Osteoblast (primary cell): ENCODE measurements at regions not wholly inside any gene's neighbourhood (a gene's known extent, or its start where the extent isn't known, plus 50 kb on each side); places are given as distances from the start of the nearest gene placed in this dataset.
"Not testable (repeated sequence)": the region's sequence is repeated elsewhere in the genome, so short reads cannot be mapped to it uniquely, and the experiment has no call there.

ENCODE experiments used
- DNase-seq: peaks from one replicate; pipeline ENCODE4 v3.0.0; 2011; ENCODE audit warnings: low spot score, mixed read lengths; ENCODE audit not compliant: insufficient read length; ENCODE audit errors: missing footprints
- H2AFZ ChIP-seq: 2 replicates; pipeline ENCODE4 v1.6.0; 2011; ENCODE audit warnings: mild to moderate bottlenecking, low read length
- H3K27ac ChIP-seq: 2 replicates; pipeline ENCODE4 v1.5.1; 2011; ENCODE audit warnings: mild to moderate bottlenecking, low read depth, low read length, moderate library complexity
- H3K27me3 ChIP-seq: 2 replicates; pipeline ENCODE4 v1.6.0; 2012; ENCODE audit warnings: mild to moderate bottlenecking, control low read depth, inconsistent platforms, low read length, moderate library complexity; ENCODE audit not compliant: insufficient read depth
- H3K36me3 ChIP-seq: 2 replicates; pipeline ENCODE4 v1.5.1; 2011; ENCODE audit warnings: mild to moderate bottlenecking, low read length, control low read depth, moderate library complexity; ENCODE audit not compliant: insufficient read depth
- H3K4me1 ChIP-seq: 2 replicates; pipeline ENCODE4 v1.5.1; 2011; ENCODE audit warnings: mild to moderate bottlenecking, low read length, control low read depth, moderate library complexity; ENCODE audit not compliant: insufficient read depth
- H3K4me2 ChIP-seq: 2 replicates; pipeline ENCODE4 v1.6.0; 2011; ENCODE audit warnings: mild to moderate bottlenecking, low read length; ENCODE audit not compliant: insufficient read depth
- H3K4me3 ChIP-seq: fragments of 200-600 bp; sonication (generic); 3 replicates; pipeline ENCODE4 v1.5.1; 2012; ENCODE audit warnings: mild to moderate bottlenecking, low read length, inconsistent platforms; ENCODE audit not compliant: insufficient read depth
- H3K79me2 ChIP-seq: 2 replicates; pipeline ENCODE4 v1.6.0; 2012; ENCODE audit warnings: mild to moderate bottlenecking, low read length, control low read depth, inconsistent platforms; ENCODE audit not compliant: insufficient read depth
- H3K9me3 ChIP-seq: 2 replicates; pipeline ENCODE4 v1.5.1; 2011; ENCODE audit warnings: low read depth, low read length, control low read depth
- H4K20me1 ChIP-seq: 2 replicates; pipeline ENCODE4 v1.6.0; 2012; ENCODE audit warnings: mild to moderate bottlenecking, low read length, control low read depth; ENCODE audit not compliant: insufficient read depth
- TF ChIP-seq, protein P1 (sequence below): IDR thresholded peaks from 2 replicates; pipeline ENCODE4 v1.5.1; 2011; ENCODE audit warnings: mild to moderate bottlenecking, low read depth, low read length, moderate library complexity; ENCODE audit errors: extremely low read depth

DNA sequence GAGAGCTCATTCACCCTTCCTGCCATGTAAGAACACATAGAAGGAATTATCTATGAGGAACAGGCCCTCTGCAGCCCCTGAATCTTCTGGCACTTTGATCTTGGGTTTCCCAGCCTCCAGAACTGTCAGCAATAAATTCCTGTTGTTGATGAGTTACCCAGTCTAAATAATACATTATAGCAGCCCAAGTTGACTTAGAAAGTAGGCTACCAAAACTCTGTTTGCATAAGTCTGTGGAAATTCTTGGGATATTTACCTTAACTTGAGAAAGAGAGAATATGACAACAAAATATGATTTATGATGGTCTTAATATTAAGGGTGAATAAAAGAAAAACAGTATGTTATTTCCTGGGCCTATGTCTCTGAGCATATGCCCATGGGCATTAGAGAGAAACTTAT lies 433.0 kb upstream of the LMO3 start:
- Histone ChIP-seq H3K9me3 (no peaks in the 10 kb centered on the region), H3K27ac (no peak overlapping the region), H3K79me2 (no peaks in the 10 kb centered on the region), H3K4me3 (no peak overlapping the region), H3K27me3 (no peaks in the 10 kb centered on the region), H3K4me2 (no peak overlapping the region), H3K36me3 (no peaks in the 10 kb centered on the region), H4K20me1 (no peaks in the 10 kb centered on the region), H2AFZ (no peak overlapping the region), H3K4me1 (no peaks in the 10 kb centered on the region)
- TF ChIP-seq, protein P1, sequence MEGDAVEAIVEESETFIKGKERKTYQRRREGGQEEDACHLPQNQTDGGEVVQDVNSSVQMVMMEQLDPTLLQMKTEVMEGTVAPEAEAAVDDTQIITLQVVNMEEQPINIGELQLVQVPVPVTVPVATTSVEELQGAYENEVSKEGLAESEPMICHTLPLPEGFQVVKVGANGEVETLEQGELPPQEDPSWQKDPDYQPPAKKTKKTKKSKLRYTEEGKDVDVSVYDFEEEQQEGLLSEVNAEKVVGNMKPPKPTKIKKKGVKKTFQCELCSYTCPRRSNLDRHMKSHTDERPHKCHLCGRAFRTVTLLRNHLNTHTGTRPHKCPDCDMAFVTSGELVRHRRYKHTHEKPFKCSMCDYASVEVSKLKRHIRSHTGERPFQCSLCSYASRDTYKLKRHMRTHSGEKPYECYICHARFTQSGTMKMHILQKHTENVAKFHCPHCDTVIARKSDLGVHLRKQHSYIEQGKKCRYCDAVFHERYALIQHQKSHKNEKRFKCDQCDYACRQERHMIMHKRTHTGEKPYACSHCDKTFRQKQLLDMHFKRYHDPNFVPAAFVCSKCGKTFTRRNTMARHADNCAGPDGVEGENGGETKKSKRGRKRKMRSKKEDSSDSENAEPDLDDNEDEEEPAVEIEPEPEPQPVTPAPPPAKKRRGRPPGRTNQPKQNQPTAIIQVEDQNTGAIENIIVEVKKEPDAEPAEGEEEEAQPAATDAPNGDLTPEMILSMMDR: no peak
- DNase-seq: no peak

DNA sequence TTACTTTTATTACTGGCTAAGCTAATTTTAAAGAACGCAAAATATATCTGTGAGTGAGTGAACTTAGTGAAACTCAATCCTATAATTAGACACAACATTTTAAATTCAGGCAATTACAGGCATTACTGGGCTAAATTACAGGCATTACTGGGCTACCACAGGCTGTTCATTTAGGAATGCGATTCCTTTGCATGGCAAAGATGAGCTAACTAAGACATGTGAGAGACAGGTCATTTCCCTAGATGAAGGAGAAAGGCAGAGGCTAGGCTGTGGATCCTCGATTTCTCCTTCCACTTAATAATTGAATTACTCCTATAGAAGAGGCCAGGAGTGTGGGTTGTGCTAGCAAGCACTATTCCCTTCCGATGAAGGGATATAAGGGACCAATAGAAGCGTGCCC lies 429.4 kb upstream of the LMO3 start:
- H4K20me1 ChIP-seq: no peaks in the 10 kb centered on the region
- peaks cover 1% of the 10 kb centered on the region for H3K9me3 ChIP-seq
- no peak overlapping the region for H2AFZ ChIP-seq
- no peak overlapping the region for H3K4me3 ChIP-seq
- no peaks in the 10 kb centered on the region for H3K36me3 ChIP-seq
- no peak overlapping the region for H3K4me2 ChIP-seq
- DNase-seq: no peak
- TF ChIP-seq, protein P1: no peak
- H3K27me3 ChIP-seq: no peaks in the 10 kb centered on the region
- H3K4me1 ChIP-seq: no peaks in the 10 kb centered on the region
- no peaks in the 10 kb centered on the region for H3K79me2 ChIP-seq
- H3K27ac ChIP-seq: no peak overlapping the region

DNA sequence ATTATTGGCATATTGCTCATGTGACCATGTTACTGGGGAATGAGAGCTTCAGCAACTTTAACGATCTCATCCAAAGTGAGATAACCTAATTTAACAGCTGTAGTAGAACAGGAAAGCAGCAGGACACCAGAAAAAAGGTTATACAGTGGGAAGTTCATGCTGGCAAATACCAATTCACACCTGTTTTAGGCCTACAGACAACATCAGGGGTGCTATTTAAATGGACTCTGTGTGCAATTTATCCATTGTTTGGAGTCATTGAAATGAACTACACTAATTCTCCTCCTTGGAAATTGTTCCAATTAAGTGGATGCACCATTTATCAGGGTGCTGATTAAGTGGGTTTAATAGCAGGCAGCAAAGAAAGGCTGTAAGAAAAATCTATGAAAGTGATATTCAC lies 424.4 kb upstream of the LMO3 start:
- no peaks in the 10 kb centered on the region for H4K20me1 ChIP-seq
- peaks cover 3% of the 10 kb centered on the region for H3K9me3 ChIP-seq
- TF ChIP-seq, protein P1: no peak
- no peak for DNase-seq
- no peaks in the 10 kb centered on the region for H3K27me3 ChIP-seq
- no peaks in the 10 kb centered on the region for H3K4me1 ChIP-seq
- H3K27ac ChIP-seq: no peak overlapping the region
- no peaks in the 10 kb centered on the region for H3K79me2 ChIP-seq
- H3K4me2 ChIP-seq: no peak overlapping the region
- no peak overlapping the region for H3K4me3 ChIP-seq
- no peaks in the 10 kb centered on the region for H3K36me3 ChIP-seq
- H2AFZ ChIP-seq: no peak overlapping the region

DNA sequence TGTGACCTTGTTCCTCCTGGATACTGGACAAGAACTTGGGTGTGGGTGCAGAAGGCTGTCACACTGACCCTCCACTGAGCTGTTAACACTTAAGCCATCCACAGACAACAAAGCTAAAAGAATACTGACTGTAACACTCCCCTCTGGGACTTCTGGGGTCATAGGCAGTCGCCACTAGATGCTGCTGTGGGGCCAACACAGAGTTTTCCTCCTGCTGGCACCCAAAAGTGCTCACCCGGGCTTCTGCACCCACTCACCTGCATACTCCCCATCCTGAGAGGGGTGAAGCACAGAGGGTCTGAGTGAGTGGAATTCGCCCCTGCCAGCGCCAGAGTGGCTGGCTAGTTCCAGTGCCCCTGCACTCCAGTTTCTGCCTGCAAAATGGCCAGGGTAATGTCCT lies 422.4 kb upstream of the LMO3 start:
- no peaks in the 10 kb centered on the region for H3K79me2 ChIP-seq
- no peaks in the 10 kb centered on the region for H3K27me3 ChIP-seq
- H3K4me3 ChIP-seq: no peak overlapping the region
- H3K9me3 ChIP-seq: peaks cover 3% of the 10 kb centered on the region
- no peak for DNase-seq
- no peaks in the 10 kb centered on the region for H3K4me1 ChIP-seq
- no peak overlapping the region for H3K4me2 ChIP-seq
- H2AFZ ChIP-seq: no peak overlapping the region
- no peaks in the 10 kb centered on the region for H3K36me3 ChIP-seq
- no peak overlapping the region for H3K27ac ChIP-seq
- no peaks in the 10 kb centered on the region for H4K20me1 ChIP-seq
- TF ChIP-seq, protein P1: no peak

DNA sequence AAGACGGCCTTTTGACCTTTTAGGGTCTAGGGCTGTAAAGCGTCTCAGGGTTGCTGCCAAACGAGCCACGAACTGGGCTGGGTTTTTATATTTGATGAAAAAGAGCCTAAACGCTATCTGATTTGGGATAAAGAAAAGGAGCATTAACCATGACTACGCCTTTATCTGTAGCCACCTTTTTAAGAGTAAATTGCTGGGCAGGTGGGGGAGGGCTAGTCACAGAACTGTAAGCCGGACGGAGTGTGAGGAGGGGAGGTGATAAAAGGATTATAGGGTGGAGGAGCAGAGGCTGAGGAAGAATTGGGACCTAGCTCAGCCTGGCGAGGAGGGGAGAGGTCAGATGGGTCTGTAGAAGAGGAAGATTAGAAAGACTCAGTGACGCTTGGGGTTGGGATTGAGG lies 419.5 kb upstream of the LMO3 start:
- H3K27me3 ChIP-seq, H2AFZ ChIP-seq, H3K79me2 ChIP-seq, H3K9me3 ChIP-seq, H3K4me2 ChIP-seq, H4K20me1 ChIP-seq, H3K36me3 ChIP-seq, H3K4me3 ChIP-seq, H3K27ac ChIP-seq, H3K4me1 ChIP-seq, DNase-seq: not testable (repeated sequence)
